ENCODE measurements at regions not wholly inside any gene's neighbourhood (a gene's known extent, or its start where the extent isn't known, plus 50 kb on each side); places are given as distances from the start of the nearest gene placed in this dataset.

DNA sequence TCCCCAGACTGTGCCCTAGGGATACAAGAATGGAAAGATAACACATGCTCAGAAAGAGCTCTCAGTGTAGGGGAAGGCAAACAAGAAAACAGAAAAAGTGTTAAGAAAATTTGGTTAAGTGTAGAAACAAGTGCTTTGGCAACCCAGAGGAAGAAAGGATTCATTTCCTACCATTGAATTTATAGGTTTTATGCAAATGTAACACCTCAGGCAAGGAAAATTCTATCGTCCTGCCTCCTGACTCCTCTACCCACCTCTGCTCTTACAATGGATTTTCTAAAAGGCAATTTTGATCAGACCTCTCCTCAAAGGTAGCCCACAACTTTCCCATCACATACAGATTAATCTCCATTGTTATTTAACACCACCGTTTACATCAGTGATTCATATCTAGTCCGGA is 298.7 kb downstream of the RFC3 start:
- no peak for DNase-seq (ENCODE audit: low read depth)

- no peak for DNase-seq (ENCODE audit: low read depth)
Measured at GRCh38 chr13:34124666-34125306, 306.8 kb downstream of the RFC3 start.

- DNase-seq (ENCODE audit: low read depth): no peak
Measured at GRCh38 chr13:34127523-34127922, 309.6 kb downstream of the RFC3 start.

GRCh38 chr13:34128661-34129060 is 310.7 kb downstream of the RFC3 start:
- no peak for DNase-seq (ENCODE audit: low read depth)

DNA sequence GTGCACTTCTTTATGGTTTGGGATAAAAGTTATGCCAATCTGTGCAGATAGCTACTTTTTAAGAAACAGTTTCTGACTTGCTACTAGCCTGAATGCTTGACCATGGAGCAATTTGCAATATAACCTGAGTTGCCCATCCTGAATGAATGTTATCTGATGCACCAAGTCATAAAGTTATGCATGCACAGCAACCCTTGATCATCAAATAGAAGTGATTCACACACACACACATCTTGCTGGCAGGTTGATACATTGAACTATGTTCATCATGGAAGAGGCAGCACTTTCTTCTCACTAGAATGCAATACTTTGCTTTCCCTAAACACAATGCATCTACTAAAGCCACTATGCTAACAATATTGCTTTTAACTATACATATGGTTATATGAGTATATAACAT is 311.5 kb downstream of the RFC3 start:
- no peak for DNase-seq (ENCODE audit: low read depth)

DNA sequence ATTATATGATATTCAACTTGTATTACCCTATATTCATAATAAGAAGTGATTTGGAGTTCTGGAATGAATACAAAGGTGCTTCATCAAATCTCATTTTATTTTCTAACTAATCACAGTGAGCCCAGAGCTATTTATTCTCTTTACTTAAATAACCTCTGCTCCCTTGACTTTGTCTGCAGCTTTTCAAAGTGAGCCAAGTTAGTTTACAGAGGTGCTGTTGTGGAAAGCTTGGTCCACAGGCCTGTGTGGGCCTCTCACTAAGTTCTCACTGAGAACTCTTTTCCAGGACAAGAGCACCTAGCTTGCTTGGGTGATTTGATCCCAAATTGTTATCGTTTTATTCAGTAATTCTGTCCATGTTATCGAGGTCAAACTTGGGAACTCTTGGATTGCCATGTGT is 319.3 kb downstream of the RFC3 start:
- no peak for DNase-seq (ENCODE audit: low read depth)

- no peak for DNase-seq (ENCODE audit: low read depth)
Measured at GRCh38 chr13:34139660-34140227, 321.8 kb downstream of the RFC3 start.

DNA sequence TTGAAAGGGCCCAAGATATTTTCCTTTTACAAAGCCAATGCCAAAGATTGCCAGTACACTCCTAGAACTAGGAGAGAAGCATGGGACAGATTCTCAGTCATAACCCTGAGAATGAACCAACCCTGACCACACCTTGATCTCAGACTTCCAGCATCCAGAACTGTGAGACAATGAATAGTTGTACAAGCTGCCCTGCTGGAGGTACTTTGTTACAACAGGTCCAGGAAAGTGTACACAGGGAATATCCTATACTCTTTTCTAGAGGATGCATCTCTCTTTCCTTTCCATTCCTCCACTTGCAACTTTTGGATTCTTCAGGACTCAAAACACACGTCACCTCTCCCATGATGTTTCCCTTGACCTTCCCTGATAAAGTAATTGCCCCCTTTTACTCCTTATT is 325.7 kb downstream of the RFC3 start:
- no peak for DNase-seq (ENCODE audit: low read depth)

DNA sequence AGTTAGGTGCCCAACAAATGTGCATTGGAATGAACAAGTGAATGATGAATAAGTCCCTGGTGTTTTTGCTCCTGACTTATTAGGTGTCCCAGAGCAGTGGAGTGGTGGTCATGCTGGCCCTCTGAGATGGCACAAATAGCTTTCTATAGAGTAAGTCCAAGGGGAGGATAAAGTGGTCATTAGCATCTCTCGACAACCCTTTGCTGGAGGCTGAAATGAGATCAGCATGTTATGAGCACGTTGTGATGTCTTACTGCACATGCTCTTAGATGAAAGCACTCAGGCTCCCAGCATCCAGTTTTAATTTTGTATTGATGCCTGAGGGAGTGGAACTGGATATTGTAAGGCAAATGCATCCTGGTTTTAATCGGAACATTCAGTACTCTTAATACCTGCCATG is 326.2 kb downstream of the RFC3 start:
- no peak for DNase-seq (ENCODE audit: low read depth)

GRCh38 chr13:34145061-34145460 is 327.1 kb downstream of the RFC3 start:
- DNase-seq (ENCODE audit: low read depth): no peak

- DNase-seq (ENCODE audit: low read depth): no peak
Measured at GRCh38 chr13:34148359-34148758, 330.4 kb downstream of the RFC3 start.

- no peak for DNase-seq (ENCODE audit: low read depth)
Measured at GRCh38 chr13:34151885-34152284, 333.9 kb downstream of the RFC3 start.

DNA sequence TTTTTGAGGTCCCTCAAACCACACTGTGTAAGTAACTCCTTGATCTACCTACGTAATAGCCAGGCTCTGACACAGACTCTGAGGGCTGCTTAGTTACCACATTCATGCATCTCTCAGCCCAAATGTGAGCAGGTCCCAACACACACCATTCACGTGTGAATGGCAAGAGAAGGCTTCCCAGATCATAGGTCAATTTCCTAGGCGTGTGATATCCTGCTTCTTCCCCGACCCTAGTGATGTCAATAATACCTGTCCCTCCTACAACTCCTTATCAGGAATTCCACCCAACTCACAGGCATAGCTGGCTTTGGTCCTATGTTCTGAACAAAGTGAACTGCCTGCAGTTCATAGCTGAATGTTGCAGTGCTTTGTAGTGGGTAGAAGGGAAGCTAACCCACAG is 334.5 kb downstream of the RFC3 start:
- DNase-seq (ENCODE audit: low read depth): no peak

DNA sequence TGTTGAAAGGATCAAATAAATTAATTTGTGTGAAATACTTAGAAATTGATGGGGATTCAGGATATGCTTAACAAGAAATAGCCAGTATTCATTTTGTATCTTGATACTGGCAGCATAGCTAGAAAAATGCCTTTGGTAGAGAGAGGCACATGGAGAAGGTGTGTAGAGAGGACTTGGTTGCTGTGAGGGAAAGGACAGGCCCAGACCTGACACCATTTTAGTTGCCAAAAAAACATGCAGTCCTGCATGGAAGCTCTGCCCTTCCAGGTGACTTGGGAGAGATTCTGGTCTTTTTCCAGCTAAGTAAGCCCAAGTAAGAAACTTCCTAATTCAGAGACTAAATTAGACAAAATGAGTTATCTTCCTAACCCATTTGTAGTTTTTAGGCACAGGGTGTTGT is 335.0 kb downstream of the RFC3 start:
- DNase-seq (ENCODE audit: low read depth): no peak

DNA sequence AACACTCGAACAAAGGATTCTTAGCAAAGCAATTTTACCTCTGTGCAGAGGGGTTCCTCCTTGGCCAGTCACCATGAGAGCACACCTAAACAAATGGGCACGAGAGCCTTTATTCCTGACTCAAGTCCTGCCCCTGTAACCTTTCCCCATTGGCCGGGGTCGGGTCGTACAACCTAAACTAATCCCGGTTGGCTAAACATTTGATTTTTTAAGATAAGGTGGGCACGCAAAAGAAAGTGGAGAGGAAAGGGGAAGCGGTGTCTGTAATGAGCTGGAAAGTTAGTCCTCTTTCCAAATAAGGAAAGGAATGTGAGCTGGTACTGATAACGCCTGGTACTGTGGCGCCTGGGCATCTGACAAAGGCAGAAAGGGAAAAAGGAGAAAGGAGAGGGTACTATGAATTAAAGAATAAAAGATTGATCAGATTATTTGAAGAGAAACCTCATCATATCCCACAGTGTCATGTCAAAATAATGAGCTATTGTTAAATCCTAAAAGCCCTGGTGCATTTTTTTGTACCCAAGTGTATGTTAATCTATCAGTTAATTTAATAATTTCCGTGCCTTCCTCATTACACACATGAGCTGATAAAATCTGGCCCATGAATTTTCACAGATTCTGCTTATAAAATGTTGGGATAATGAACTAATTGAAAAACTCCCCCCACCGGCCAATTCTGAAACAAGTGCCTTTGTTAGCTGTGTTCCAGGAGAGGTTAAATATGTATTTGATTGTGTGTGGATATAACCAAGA is 335.7 kb downstream of the RFC3 start:
- no peak for DNase-seq (ENCODE audit: low read depth)

DNA sequence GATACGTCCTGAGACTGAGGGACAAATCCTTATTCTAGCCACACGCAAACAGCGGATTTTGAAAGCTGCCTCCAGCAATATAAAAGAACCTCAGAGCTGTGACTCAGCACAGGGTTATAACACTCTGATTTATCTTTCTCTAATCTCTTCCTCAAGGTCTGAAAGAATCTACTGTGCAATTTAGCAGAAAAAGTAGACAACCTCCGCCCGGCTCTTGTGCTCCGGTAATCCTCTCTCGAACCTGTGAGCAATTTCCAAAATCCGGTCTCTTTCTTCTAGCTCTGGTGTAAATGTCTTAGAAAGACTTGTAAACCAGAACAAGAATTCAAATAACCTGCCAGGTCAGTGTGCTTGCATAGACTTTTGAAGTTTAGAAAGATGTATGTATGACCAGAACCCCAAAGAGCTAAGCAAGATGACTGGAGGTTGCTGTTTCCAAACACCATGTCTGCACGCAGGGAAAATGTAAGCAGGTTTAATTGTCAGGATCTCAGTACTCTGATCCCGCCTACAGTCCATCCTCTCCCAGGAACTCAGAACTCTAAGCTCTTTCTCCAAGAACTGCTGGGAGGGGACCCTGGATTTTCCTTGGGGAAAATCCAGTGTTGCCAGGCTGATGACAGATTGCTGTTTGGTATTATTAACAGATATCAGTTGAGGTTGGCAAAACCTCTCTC is 338.1 kb downstream of the RFC3 start:
- no peak for DNase-seq (ENCODE audit: low read depth)

DNA sequence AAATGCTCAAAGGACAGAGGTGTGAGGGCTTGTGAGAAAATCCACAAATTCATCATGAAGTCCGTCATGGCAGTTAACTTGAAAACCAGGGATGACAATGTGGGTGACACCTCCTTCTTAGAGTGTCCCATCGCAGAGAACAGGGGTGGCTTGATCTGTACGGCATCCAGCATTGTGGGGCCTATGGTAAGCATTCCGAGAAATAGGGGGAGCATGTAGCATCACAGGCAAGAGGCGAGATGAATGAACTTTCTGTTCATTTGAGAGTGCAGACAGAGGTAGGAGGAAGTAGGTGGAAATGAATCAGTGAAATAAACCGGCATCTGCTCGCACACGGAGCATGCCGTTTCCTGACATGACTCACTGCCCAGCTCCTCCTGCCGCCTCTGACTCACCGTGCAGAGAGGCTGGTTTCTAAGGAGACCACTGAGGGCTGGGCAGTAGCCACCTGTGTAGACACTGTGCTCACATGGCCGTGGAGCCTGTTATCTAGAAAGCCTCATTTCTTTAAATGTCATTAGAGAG is 339.0 kb downstream of the RFC3 start:
- DNase-seq (ENCODE audit: low read depth): peak; percentile 69

DNA sequence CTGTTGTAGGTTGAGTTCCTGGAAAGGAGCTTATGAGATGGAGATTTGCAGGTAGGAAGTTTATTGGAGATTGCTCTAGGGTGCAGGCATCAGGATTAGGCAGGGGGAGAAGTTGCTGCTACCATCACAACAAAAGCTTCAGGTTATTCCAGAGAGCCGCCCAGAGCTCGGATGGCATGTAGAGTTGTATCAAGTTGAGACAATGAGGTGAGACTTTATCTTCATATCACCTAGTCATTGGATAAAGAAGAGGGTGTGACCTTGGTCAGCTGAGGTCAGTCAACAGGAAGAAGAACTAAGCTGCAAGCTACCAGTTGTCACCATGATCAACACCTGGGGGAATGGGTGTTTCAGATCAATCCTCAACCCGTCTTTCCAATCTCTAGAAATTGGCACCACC is 342.0 kb downstream of the RFC3 start:
- no peak for DNase-seq (ENCODE audit: low read depth)

DNA sequence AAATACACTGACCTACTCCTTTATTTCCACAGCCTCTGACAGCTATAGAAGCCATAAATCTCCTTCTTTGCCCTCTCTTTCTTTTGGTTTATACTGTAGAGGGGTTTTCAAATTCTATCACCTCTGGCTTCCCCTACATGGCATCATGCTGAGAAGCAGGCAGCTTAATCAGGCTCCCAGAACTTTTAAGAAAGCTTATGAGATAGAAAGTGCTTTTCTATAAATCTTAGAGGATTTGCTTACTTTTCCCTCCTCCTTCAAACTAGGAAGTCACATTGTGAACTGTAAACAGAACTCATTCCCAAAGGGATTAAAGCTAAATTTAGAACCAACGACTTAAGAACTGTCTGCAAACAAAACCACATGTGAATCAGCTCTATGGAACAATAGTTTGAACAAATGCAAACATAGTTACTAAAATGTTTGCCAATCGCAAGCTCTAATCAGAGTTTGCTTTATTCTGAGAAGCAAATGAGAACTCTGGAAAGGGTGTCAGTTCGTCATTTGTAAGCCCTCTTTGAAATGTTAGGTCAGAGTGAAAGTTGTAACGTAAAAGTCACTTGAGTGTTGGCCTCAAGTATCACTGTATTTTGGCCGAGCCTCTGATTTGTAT is 344.1 kb downstream of the RFC3 start:
- peak; percentile 93 for DNase-seq (ENCODE audit: low read depth)

DNA sequence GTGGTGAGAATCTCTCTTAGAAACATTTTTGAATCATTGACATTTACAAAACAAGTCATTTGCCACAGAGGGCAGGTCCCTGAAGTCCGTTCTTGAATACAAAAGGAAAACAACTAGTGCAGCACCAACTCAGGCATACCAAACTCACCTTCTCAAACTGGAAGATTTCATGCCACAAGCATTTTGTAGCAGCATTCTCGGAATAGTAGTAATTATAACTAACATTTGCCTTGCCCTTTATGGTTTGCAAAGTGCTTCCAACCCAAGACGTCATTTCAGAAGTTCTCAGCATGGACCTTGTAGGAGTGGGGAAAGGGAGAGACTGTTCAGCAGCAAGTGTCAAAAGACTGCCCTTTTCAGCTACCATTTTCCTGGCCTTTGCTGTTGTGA is 344.6 kb downstream of the RFC3 start:
- DNase-seq (ENCODE audit: low read depth): peak; percentile 67

GRCh38 chr13:34164582-34164981 is 346.6 kb downstream of the RFC3 start:
- no peak for DNase-seq (ENCODE audit: low read depth)

GRCh38 chr13:34165158-34165557 is 347.2 kb downstream of the RFC3 start:
- no peak for DNase-seq (ENCODE audit: low read depth)
